Liver (tissue), 8 donors: ENCODE measurements at regions not wholly inside any gene's neighbourhood (a gene's known extent, or its start where the extent isn't known, plus 50 kb on each side); places are given as distances from the start of the nearest gene placed in this dataset.

Experiments used
- DNase-seq: peaks from one replicate; pipeline ENCODE4 v3.0.0-alpha.2; 2017; ENCODE audit warnings: low spot score
- H3K27ac ChIP-seq, 2 donors: one replicate each; pipeline ENCODE4 v1.7.0; 2013; ENCODE audit warnings: inconsistent platforms in 2 of 2, low read length in 2 of 2, control low read depth in 1 of 2, low read depth in 1 of 2, mild to moderate bottlenecking in 1 of 2
- H3K27me3 ChIP-seq, 4 donors: one replicate each; pipeline versions ENCODE4 v1.6.1 to v1.7.0; 2013; ENCODE audit warnings: low read length in 3 of 4, inconsistent platforms in 1 of 4, mild to moderate bottlenecking in 1 of 4, moderate library complexity in 1 of 4; ENCODE audit not compliant: control insufficient read depth in 4 of 4, insufficient read depth in 4 of 4
- H3K36me3 ChIP-seq, 4 donors: one replicate each; pipeline versions ENCODE4 v1.6.1 to v1.7.0; 2013; ENCODE audit warnings: low read length in 3 of 4, mild to moderate bottlenecking in 3 of 4, low read depth in 1 of 4, moderate library complexity in 1 of 4; ENCODE audit not compliant: control insufficient read depth in 4 of 4, insufficient read depth in 3 of 4
- H3K4me1 ChIP-seq, 4 donors: one replicate each; pipeline versions ENCODE4 v1.6.1 to v1.7.0; 2013; ENCODE audit warnings: low read length in 3 of 4, mild to moderate bottlenecking in 3 of 4, moderate library complexity in 1 of 4; ENCODE audit not compliant: control insufficient read depth in 4 of 4, insufficient read depth in 4 of 4
- H3K4me3 ChIP-seq, 3 donors: one replicate each; pipeline versions ENCODE4 v1.6.1 to v1.7.0; 2013; ENCODE audit warnings: low read length in 3 of 3, control low read depth in 1 of 3, low read depth in 1 of 3, mild to moderate bottlenecking in 1 of 3
- H3K9ac ChIP-seq, 2 donors: one replicate each; pipeline ENCODE4 v1.7.0; 2013; ENCODE audit warnings: low read length in 2 of 2, mild to moderate bottlenecking in 2 of 2, moderate library complexity in 2 of 2, control low read depth in 1 of 2, low read depth in 1 of 2
- H3K9me3 ChIP-seq, 4 donors: one replicate each; pipeline versions ENCODE4 v1.6.1 to v1.7.0; 2013; ENCODE audit warnings: low read length in 3 of 4; ENCODE audit not compliant: control insufficient read depth in 4 of 4
- ATF3 ChIP-seq: IDR thresholded peaks from 2 replicates; pipeline ENCODE4 v1.6.1; 2016; ENCODE audit warnings: antibody characterized with exemption
- CTCF ChIP-seq: fragments of 150-350 bp; IDR thresholded peaks from 2 replicates; pipeline ENCODE4 v1.5.1; 2017; ENCODE audit warnings: improper control_type of control experiment, low read depth, low read length; ENCODE audit not compliant: missing input control
- EGR1 ChIP-seq, 2 donors: IDR thresholded peaks; 2 replicates each; pipeline ENCODE4 v1.6.1; 2016 to 2018; ENCODE audit warnings: antibody characterized with exemption in 2 of 2, low read depth in 2 of 2
- FOXA1 ChIP-seq: IDR thresholded peaks from 2 replicates; pipeline ENCODE4 v1.6.1; 2016; ENCODE audit warnings: antibody characterized with exemption
- FOXA2 ChIP-seq: IDR thresholded peaks from 2 replicates; pipeline ENCODE4 v1.6.1; 2016; ENCODE audit warnings: antibody characterized with exemption
- GABPA ChIP-seq, 2 donors: IDR thresholded peaks in 1 of 2; conservative IDR thresholded peaks in 1 of 2; 2 replicates each; pipeline ENCODE4 v1.6.1; 2016; ENCODE audit warnings: antibody characterized with exemption in 2 of 2, mild to moderate bottlenecking in 1 of 2, moderate library complexity in 1 of 2
- HNF4A ChIP-seq, 2 donors: conservative IDR thresholded peaks; 2 replicates each; pipeline ENCODE4 v1.6.1; 2016; ENCODE audit warnings: antibody characterized with exemption in 2 of 2, mild to moderate bottlenecking in 2 of 2
- HNF4G ChIP-seq: IDR thresholded peaks from 2 replicates; pipeline ENCODE4 v1.6.1; 2016; ENCODE audit warnings: antibody characterized with exemption
- JUND ChIP-seq, 2 donors: IDR thresholded peaks; 2 replicates each; pipeline ENCODE4 v1.6.1; 2016; ENCODE audit warnings: antibody characterized with exemption in 2 of 2
- MAX ChIP-seq: IDR thresholded peaks from 2 replicates; pipeline ENCODE4 v1.6.1; 2016; ENCODE audit warnings: antibody characterized with exemption
- NR2F2 ChIP-seq: IDR thresholded peaks from 2 replicates; pipeline ENCODE4 v1.6.1; 2016; ENCODE audit warnings: antibody characterized with exemption
- RAD21 ChIP-seq, 2 donors: IDR thresholded peaks; 2 replicates each; pipeline ENCODE4 v1.6.1; 2016; ENCODE audit warnings: antibody characterized with exemption in 2 of 2, mild to moderate bottlenecking in 2 of 2
- REST ChIP-seq: IDR thresholded peaks from 2 replicates; pipeline ENCODE4 v1.6.1; 2016; ENCODE audit warnings: antibody characterized with exemption, mild to moderate bottlenecking
- RXRA ChIP-seq, 2 donors: IDR thresholded peaks; 2 replicates each; pipeline ENCODE4 v1.6.1; 2017 to 2018; ENCODE audit warnings: antibody characterized with exemption in 2 of 2, mild to moderate bottlenecking in 1 of 2
- SP1 ChIP-seq: IDR thresholded peaks from 2 replicates; pipeline ENCODE4 v1.6.1; 2018; ENCODE audit warnings: antibody characterized with exemption, mild to moderate bottlenecking
- TAF1 ChIP-seq: conservative IDR thresholded peaks from 2 replicates; pipeline ENCODE4 v1.6.1; 2016; ENCODE audit warnings: antibody characterized with exemption, mild to moderate bottlenecking
- YY1 ChIP-seq: IDR thresholded peaks from 2 replicates; pipeline ENCODE4 v1.6.1; 2016; ENCODE audit warnings: antibody characterized with exemption, mild to moderate bottlenecking
- ZBTB33 ChIP-seq: IDR thresholded peaks from 2 replicates; pipeline ENCODE4 v1.6.1; 2016; ENCODE audit warnings: antibody characterized with exemption
- WGBS: extraction: QIAGEN DNeasy Blood & Tissue Kit; methylation state at CpG from one replicate; pipeline ENCODE4 v1.1.7; 2013; 5-methylcytosine and 5-hydroxymethylcytosine counted together
- donor health status: healthy.
- donor health status: healthy.
- donor health status: healthy.
- donor health status: healthy.
- donor health status: healthy.

- no peak for DNase-seq
- H3K36me3 ChIP-seq: no peaks in the 10 kb centered on the region
- no peak overlapping the region for H3K4me3 ChIP-seq
- no peaks in the 10 kb centered on the region for H3K4me1 ChIP-seq
- WGBS: 95% methylated on average over 3 of the region's 3 CpGs
- H3K27ac ChIP-seq: no peak overlapping the region
- peaks cover 0 to 2% (median 0%) of the 10 kb centered on the region in 4 donors for H3K27me3 ChIP-seq
- no peaks in the 10 kb centered on the region for H3K9me3 ChIP-seq
- H3K9ac ChIP-seq: no peak overlapping the region
- no peak for TF ChIP-seq RXRA (IDR thresholded peaks at IDR 0.05)
- TF ChIP-seq NR2F2: no peak
- no peak for TF ChIP-seq ATF3
- no peak for TF ChIP-seq HNF4G
- no peak for TF ChIP-seq FOXA1
- no peak for TF ChIP-seq YY1
- TF ChIP-seq RAD21 (IDR thresholded peaks at IDR 0.05): no peak
- TF ChIP-seq TAF1: no peak
- TF ChIP-seq REST: no peak
- TF ChIP-seq CTCF: no peak
- no peak for TF ChIP-seq JUND (IDR thresholded peaks at IDR 0.05)
- TF ChIP-seq HNF4A (conservative IDR thresholded peaks at IDR 0.05): no peak
- no peak for TF ChIP-seq EGR1 (IDR thresholded peaks at IDR 0.05; ENCODE audit: low read depth in 2 of 2)
- no peak for TF ChIP-seq MAX
- no peak for TF ChIP-seq GABPA (IDR thresholded peaks at IDR 0.05 in 1 of 2, conservative IDR thresholded peaks at IDR 0.05 in 1 of 2)
- TF ChIP-seq FOXA2: no peak
- no peak for TF ChIP-seq SP1
- TF ChIP-seq ZBTB33: no peak
Measured at GRCh38 chr7:7129381-7129780, 53.0 kb upstream of the C1GALT1 start.
